ENCODE measurements at regions not wholly inside any gene's neighbourhood (a gene's known extent, or its start where the extent isn't known, plus 50 kb on each side); places are given as distances from the start of the nearest gene placed in this dataset.

DNA sequence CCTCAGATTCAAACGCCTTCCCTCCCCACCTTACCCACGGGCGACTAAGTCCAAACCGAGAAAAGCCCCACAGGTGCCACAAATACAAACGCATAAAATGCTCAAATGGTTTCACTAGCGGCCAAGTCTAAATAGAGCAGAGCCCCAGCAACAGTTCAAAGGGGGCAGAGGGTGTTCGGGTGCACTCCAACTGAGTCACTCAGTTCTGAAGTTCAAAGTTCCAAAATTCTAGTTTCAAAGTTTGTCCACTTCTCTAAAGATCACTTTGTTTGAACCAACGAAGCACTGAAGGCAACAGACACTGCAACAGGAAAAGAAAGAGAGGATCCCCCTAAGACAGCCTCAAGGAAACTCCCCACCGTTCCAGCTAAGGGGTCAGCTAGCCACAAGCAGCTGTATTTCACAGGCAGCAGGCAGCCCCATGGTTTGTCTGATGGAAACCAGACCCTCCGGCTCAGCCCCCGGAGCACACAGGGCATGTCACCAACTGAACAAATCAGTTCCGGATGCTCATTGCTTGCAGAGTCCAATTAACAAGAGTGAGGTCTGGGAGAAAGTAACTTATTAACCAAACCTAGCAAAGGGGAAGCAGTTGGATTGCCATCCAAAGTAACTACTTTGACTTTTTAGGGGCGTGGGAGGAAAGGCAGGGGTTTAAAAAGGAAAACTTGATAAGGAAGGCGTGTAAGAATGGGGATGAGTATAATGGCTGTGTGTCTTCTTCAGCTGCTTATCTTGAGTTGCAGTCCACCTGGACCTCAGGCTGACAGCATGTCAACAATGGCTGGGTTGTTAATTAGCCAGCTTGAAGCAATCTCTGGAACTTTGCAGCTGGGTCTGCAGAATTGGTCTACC lies 1423.9 kb upstream of the PRMT6 start (continued):
- TF ChIP-seq, protein P1, sequence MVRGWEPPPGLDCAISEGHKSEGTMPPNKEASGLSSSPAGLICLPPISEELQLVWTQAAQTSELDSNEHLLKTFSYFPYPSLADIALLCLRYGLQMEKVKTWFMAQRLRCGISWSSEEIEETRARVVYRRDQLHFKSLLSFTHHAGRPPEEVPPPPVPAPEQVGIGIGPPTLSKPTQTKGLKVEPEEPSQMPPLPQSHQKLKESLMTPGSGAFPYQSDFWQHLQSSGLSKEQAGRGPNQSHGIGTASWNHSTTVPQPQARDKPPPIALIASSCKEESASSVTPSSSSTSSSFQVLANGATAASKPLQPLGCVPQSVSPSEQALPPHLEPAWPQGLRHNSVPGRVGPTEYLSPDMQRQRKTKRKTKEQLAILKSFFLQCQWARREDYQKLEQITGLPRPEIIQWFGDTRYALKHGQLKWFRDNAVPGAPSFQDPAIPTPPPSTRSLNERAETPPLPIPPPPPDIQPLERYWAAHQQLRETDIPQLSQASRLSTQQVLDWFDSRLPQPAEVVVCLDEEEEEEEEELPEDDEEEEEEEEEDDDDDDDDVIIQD (CRISPR knock-in tag; IDR thresholded peaks at IDR 0.05; ENCODE audit: low read depth), result peak; percentile 74
- TF ChIP-seq, protein P2, sequence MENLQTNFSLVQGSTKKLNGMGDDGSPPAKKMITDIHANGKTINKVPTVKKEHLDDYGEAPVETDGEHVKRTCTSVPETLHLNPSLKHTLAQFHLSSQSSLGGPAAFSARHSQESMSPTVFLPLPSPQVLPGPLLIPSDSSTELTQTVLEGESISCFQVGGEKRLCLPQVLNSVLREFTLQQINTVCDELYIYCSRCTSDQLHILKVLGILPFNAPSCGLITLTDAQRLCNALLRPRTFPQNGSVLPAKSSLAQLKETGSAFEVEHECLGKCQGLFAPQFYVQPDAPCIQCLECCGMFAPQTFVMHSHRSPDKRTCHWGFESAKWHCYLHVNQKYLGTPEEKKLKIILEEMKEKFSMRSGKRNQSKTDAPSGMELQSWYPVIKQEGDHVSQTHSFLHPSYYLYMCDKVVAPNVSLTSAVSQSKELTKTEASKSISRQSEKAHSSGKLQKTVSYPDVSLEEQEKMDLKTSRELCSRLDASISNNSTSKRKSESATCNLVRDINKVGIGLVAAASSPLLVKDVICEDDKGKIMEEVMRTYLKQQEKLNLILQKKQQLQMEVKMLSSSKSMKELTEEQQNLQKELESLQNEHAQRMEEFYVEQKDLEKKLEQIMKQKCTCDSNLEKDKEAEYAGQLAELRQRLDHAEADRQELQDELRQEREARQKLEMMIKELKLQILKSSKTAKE (CRISPR knock-in tag; IDR thresholded peaks at IDR 0.05; ENCODE audit: borderline replicate concordance), result no peak; the same call in 1 of the 2 replicates
- TF ChIP-seq ZSCAN25 (CRISPR knock-in tag; IDR thresholded peaks at IDR 0.05) (no peak), ZNF879 (CRISPR knock-in tag; IDR thresholded peaks at IDR 0.05) (no peak), ZNF446 (CRISPR knock-in tag; IDR thresholded peaks at IDR 0.05) (no peak), ZNF136 (CRISPR knock-in tag; IDR thresholded peaks at IDR 0.05; ENCODE audit: low read depth) (no peak), ZNF709 (CRISPR knock-in tag; IDR thresholded peaks at IDR 0.05) (no peak), AGO2 (optimal IDR thresholded peaks at IDR 0.05; ENCODE audit: low read depth, low read length) (no peak), ZNF468 (CRISPR knock-in tag; IDR thresholded peaks at IDR 0.05) (no peak), ZNF792 (CRISPR knock-in tag; IDR thresholded peaks at IDR 0.05) (peak; percentile 43; the same call in 1 of the 2 replicates), PCBP1 (IDR thresholded peaks at IDR 0.05; ENCODE audit: borderline replicate concordance, low read depth, low read length) (no peak), U2AF2 (IDR thresholded peaks at IDR 0.05; ENCODE audit: low read depth, low read length) (no peak), ZNF629 (CRISPR knock-in tag; conservative IDR thresholded peaks at IDR 0.05) (no peak), FOXK1 (CRISPR knock-in tag; IDR thresholded peaks at IDR 0.05; ENCODE audit: borderline replicate concordance, low read depth) (peak; percentile 81; the same call in 1 of the 2 replicates), ZSCAN29 (CRISPR knock-in tag; conservative IDR thresholded peaks at IDR 0.05) (no peak; the same call in 1 of the 2 replicates), ZNF703 (CRISPR knock-in tag; IDR thresholded peaks at IDR 0.05; ENCODE audit: borderline replicate concordance) (0 out of 2 replicates have a peak, but pooled peaks have one; percentile 66), ZNF329 (CRISPR knock-in tag; IDR thresholded peaks at IDR 0.05; ENCODE audit: low read depth) (no peak)
- TF ChIP-seq, protein P3, sequence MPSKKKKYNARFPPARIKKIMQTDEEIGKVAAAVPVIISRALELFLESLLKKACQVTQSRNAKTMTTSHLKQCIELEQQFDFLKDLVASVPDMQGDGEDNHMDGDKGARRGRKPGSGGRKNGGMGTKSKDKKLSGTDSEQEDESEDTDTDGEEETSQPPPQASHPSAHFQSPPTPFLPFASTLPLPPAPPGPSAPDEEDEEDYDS (CRISPR knock-in tag; IDR thresholded peaks at IDR 0.05), result peak; percentile 80
- TF ChIP-seq, protein P4, sequence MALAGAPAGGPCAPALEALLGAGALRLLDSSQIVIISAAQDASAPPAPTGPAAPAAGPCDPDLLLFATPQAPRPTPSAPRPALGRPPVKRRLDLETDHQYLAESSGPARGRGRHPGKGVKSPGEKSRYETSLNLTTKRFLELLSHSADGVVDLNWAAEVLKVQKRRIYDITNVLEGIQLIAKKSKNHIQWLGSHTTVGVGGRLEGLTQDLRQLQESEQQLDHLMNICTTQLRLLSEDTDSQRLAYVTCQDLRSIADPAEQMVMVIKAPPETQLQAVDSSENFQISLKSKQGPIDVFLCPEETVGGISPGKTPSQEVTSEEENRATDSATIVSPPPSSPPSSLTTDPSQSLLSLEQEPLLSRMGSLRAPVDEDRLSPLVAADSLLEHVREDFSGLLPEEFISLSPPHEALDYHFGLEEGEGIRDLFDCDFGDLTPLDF (CRISPR knock-in tag; IDR thresholded peaks at IDR 0.05), result no peak
- TF ChIP-seq, protein P5, sequence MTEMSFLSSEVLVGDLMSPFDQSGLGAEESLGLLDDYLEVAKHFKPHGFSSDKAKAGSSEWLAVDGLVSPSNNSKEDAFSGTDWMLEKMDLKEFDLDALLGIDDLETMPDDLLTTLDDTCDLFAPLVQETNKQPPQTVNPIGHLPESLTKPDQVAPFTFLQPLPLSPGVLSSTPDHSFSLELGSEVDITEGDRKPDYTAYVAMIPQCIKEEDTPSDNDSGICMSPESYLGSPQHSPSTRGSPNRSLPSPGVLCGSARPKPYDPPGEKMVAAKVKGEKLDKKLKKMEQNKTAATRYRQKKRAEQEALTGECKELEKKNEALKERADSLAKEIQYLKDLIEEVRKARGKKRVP (CRISPR knock-in tag; IDR thresholded peaks at IDR 0.05), result no peak
- TF ChIP-seq, protein P6, sequence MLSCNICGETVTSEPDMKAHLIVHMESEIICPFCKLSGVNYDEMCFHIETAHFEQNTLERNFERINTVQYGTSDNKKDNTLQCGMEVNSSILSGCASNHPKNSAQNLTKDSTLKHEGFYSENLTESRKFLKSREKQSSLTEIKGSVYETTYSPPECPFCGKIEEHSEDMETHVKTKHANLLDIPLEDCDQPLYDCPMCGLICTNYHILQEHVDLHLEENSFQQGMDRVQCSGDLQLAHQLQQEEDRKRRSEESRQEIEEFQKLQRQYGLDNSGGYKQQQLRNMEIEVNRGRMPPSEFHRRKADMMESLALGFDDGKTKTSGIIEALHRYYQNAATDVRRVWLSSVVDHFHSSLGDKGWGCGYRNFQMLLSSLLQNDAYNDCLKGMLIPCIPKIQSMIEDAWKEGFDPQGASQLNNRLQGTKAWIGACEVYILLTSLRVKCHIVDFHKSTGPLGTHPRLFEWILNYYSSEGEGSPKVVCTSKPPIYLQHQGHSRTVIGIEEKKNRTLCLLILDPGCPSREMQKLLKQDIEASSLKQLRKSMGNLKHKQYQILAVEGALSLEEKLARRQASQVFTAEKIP (CRISPR knock-in tag; IDR thresholded peaks at IDR 0.05; ENCODE audit: borderline replicate concordance), result no peak
